ENCODE measurements at regions not wholly inside any gene's neighbourhood (a gene's known extent, or its start where the extent isn't known, plus 50 kb on each side); places are given as distances from the start of the nearest gene placed in this dataset.

DNA sequence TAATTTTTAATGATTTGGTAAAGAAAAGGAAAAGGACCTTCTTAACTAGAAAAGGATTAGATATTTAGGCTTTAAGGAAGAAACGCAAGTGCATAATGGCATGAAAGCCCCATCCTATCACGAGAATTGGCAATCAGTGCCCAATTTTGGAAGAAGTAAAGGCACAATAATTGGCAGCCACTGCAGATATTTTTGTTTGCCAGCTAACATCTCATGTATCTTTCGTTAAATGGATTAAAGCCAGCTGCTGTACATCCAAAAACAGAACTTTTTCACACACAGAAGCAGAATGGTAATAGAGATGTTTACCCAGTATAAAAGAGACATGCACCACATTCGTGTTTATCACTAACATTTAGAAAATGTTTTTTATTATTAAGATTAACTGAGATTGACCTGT lies 180.3 kb downstream of the C6orf118 start:
- TF ChIP-seq, protein P1, sequence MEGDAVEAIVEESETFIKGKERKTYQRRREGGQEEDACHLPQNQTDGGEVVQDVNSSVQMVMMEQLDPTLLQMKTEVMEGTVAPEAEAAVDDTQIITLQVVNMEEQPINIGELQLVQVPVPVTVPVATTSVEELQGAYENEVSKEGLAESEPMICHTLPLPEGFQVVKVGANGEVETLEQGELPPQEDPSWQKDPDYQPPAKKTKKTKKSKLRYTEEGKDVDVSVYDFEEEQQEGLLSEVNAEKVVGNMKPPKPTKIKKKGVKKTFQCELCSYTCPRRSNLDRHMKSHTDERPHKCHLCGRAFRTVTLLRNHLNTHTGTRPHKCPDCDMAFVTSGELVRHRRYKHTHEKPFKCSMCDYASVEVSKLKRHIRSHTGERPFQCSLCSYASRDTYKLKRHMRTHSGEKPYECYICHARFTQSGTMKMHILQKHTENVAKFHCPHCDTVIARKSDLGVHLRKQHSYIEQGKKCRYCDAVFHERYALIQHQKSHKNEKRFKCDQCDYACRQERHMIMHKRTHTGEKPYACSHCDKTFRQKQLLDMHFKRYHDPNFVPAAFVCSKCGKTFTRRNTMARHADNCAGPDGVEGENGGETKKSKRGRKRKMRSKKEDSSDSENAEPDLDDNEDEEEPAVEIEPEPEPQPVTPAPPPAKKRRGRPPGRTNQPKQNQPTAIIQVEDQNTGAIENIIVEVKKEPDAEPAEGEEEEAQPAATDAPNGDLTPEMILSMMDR (IDR thresholded peaks at IDR 0.05; ENCODE audit: poor library complexity): no peak
- TF ChIP-seq EZH2 (IDR thresholded peaks at IDR 0.05; ENCODE audit: borderline replicate concordance): no peak
- no peak for TF ChIP-seq EZH2phosphoT487 (IDR thresholded peaks at IDR 0.05; ENCODE audit: low read depth, severe bottlenecking, unreplicated experiment)
